Transverse colon (tissue), 4 donors: ENCODE measurements at regions not wholly inside any gene's neighbourhood (a gene's known extent, or its start where the extent isn't known, plus 50 kb on each side); places are given as distances from the start of the nearest gene placed in this dataset.

Experiments used
- DNase-seq: peaks from one replicate; pipeline ENCODE4 v3.0.0-alpha.2; 2019
- H3K27ac ChIP-seq, 4 donors: fragments of 200-600 bp; sonication (generic); 2 replicates each; pipeline ENCODE4 v1.5.1; 2016 to 2018; ENCODE audit warnings: inconsistent platforms in 4 of 4
- H3K27me3 ChIP-seq: fragments of 200-600 bp; sonication (generic); 2 replicates; pipeline ENCODE4 v1.5.1; 2017; ENCODE audit warnings: inconsistent platforms
- H3K36me3 ChIP-seq, 4 donors: fragments of 200-600 bp; sonication (generic); 2 replicates each; pipeline ENCODE4 v1.5.1; 2017 to 2019; ENCODE audit warnings: inconsistent platforms in 4 of 4
- H3K4me1 ChIP-seq, 4 donors: fragments of 200-600 bp; sonication (generic); 2 replicates each; pipeline ENCODE4 v1.5.1; 2017 to 2020; ENCODE audit warnings: inconsistent platforms in 4 of 4
- H3K4me3 ChIP-seq, 4 donors: fragments of 200-600 bp; sonication (generic); 1 replicate in 1 of 4; 2 replicates in 3 of 4; pipeline versions ENCODE4 v1.5.1 to v1.6.1; 2017 to 2019; ENCODE audit warnings: inconsistent platforms in 4 of 4
- H3K9me3 ChIP-seq, 2 donors: fragments of 200-600 bp; sonication (generic); 2 replicates each; pipeline ENCODE4 v1.5.1; 2017 to 2019; ENCODE audit warnings: inconsistent platforms in 2 of 2
- EP300 ChIP-seq: sonication (generic); formaldehyde crosslinking; IDR thresholded peaks from one replicate; pipeline ENCODE4 v1.6.1; 2017; ENCODE audit warnings: antibody characterized with exemption, low read depth
- POLR2A ChIP-seq: fragments of 450-650 bp; IDR thresholded peaks from one replicate; pipeline ENCODE4 v1.6.1; 2016; ENCODE audit warnings: antibody characterized with exemption, mild to moderate bottlenecking, moderate library complexity
- POLR2AphosphoS5 ChIP-seq, 3 donors: sonication (generic); formaldehyde crosslinking; IDR thresholded peaks; one replicate each; pipeline ENCODE4 v1.6.1; 2016; ENCODE audit warnings: antibody characterized with exemption in 3 of 3
- WGBS, 2 donors: methylation state at CpG; one replicate each; pipeline ENCODE4 v1.1.5; 2018; ENCODE audit warnings: low coverage in 1 of 2; 5-methylcytosine and 5-hydroxymethylcytosine counted together
- in situ Hi-C, 4 donors: fragments of 200-750 bp; cut with MboI; loops; one replicate each; pipeline versions ENCODE4 v1.15.0 to v1.15.1; 2017; ENCODE audit warnings: low sequenced_read_pairs in 3 of 4, low pct_ligation_motif_present in 1 of 4, low pct_unique_long_range_greater_than_20kb in 1 of 4
- intact Hi-C: fragments of 100-400 bp; cut with DNase I; formaldehyde crosslinking; loops from one replicate; pipeline ENCODE4 v1.15.1; 2023; ENCODE audit warnings: low total_unique reads
- TF ChIP-seq, protein P1 (sequence below), 5 experiments: fragments of 200-600 bp in 3 of 5; fragments of 450-650 bp in 2 of 5; sonication (generic) in 3 of 5; IDR thresholded peaks; 1 replicate in 2 of 5; 2 replicates in 3 of 5; pipeline ENCODE4 v1.5.1; 2016 to 2017; ENCODE audit warnings: antibody characterized with exemption in 5 of 5, inconsistent platforms in 3 of 5, mild to moderate bottlenecking in 2 of 5, moderate library complexity in 1 of 5

DNA sequence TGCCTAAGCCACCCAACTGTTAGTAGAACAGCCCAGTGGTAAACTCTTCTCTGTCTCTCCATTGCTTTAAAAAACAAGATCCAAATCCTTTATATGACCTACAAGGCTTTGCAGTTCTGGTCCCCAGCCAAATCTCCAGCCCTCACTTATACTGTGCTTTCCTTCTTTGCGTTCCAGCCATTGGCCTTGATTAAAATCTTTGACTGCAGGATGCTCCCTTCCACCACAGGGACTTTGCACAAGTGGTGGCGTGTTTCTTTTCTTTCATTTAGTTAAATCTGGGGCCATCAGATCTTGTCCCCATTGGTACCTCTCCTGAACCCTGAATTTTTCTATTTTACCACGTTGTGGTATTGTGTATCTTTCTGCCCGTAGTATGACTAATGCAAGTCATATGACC lies 183.7 kb downstream of the VRK1 start:
- WGBS, 2 donors = 91 to 94% methylated on average over 2 to 4 of the region's 4 CpGs
- no peak for DNase-seq
- Histone ChIP-seq H3K27me3 (peaks cover 11% of the 10 kb centered on the region), H3K36me3 (no peaks in the 10 kb centered on the region), H3K4me3 (no peak overlapping the region), H3K4me1 (no peaks in the 10 kb centered on the region), H3K9me3 (no peaks in the 10 kb centered on the region), H3K27ac (no peak overlapping the region)
- in situ Hi-C loops = no loop called here
- intact Hi-C loops = no loop called here
- TF ChIP-seq EP300 (no peak), POLR2A (no peak), POLR2AphosphoS5 (IDR thresholded peaks at IDR 0.05) (no peak)
- TF ChIP-seq, protein P1, sequence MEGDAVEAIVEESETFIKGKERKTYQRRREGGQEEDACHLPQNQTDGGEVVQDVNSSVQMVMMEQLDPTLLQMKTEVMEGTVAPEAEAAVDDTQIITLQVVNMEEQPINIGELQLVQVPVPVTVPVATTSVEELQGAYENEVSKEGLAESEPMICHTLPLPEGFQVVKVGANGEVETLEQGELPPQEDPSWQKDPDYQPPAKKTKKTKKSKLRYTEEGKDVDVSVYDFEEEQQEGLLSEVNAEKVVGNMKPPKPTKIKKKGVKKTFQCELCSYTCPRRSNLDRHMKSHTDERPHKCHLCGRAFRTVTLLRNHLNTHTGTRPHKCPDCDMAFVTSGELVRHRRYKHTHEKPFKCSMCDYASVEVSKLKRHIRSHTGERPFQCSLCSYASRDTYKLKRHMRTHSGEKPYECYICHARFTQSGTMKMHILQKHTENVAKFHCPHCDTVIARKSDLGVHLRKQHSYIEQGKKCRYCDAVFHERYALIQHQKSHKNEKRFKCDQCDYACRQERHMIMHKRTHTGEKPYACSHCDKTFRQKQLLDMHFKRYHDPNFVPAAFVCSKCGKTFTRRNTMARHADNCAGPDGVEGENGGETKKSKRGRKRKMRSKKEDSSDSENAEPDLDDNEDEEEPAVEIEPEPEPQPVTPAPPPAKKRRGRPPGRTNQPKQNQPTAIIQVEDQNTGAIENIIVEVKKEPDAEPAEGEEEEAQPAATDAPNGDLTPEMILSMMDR (IDR thresholded peaks at IDR 0.05) = no peak

- no peak overlapping the region for H3K27ac ChIP-seq
- no peaks in the 10 kb centered on the region for H3K27me3 ChIP-seq
- no peaks in the 10 kb centered on the region for H3K4me1 ChIP-seq
- TF ChIP-seq POLR2A = no peak
- TF ChIP-seq, protein P1 (IDR thresholded peaks at IDR 0.05) = no peak
- no peak for TF ChIP-seq EP300
- TF ChIP-seq POLR2AphosphoS5 (IDR thresholded peaks at IDR 0.05) = no peak
- DNase-seq = no peak
- intact Hi-C loops = no loop called here
- 81 to 84% methylated on average over 4 to 6 of the region's 6 CpGs for WGBS, 2 donors
- H3K4me3 ChIP-seq = no peak overlapping the region
- H3K9me3 ChIP-seq = no peaks in the 10 kb centered on the region
- in situ Hi-C loops = no loop called here
- no peaks in the 10 kb centered on the region for H3K36me3 ChIP-seq
Observed at GRCh38 chr14:96986256-96987085, 189.3 kb downstream of the VRK1 start.

DNA sequence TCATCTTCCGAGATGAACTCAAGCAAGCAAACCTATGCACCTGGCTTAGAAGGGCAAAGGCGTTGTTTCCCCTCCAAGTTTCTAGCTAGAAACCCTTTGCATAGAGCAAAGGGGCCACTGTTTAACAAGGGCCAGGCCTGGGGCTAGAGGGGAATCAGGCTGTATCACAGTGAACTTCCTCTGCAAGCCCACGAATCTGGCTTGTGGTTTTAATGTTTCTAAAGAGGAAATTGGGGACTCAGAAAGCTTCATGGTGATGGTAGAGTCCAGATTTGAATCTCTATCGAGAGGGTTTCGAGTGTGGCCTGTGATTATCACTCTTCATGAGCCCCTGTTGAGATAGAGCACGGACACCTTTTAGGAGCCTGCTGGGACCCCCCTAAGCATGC lies 189.9 kb downstream of the VRK1 start:
- in situ Hi-C loops (no loop called here), intact Hi-C loops (no loop called here)

DNA sequence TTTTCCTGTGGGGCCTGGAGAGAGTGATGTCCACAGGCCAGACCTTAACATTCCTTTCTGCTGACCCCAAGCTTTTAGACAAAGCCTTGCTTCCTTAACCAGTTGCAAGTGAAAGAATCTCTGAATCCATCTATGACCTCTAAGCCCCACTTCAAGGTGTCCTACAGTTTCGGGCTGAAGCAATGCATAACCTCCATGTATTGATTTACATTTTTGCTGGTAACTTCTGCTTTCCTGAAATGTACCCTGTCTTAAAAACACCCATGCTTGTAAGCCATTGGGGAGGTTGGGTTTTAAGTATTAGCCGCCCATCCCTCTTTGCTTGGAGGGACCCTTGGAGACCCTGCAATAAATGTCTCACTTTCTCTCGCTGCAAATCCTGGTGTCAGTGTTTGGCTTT lies 190.6 kb downstream of the VRK1 start:
- intact Hi-C loops = no loop called here
- no peaks in the 10 kb centered on the region for H3K27me3 ChIP-seq
- no peak for DNase-seq
- H3K4me3 ChIP-seq = no peak overlapping the region
- no peak overlapping the region for H3K27ac ChIP-seq
- 86 to 100% methylated on average over 2 to 3 of the region's 3 CpGs for WGBS, 2 donors
- no peaks in the 10 kb centered on the region for H3K9me3 ChIP-seq
- TF ChIP-seq POLR2A (no peak), POLR2AphosphoS5 (IDR thresholded peaks at IDR 0.05) (no peak), EP300 (no peak)
- TF ChIP-seq, protein P1 (IDR thresholded peaks at IDR 0.05) = no peak
- H3K36me3 ChIP-seq = no peaks in the 10 kb centered on the region
- in situ Hi-C loops = no loop called here
- H3K4me1 ChIP-seq = no peaks in the 10 kb centered on the region

More for the DNA sequence above, 189.9 kb downstream of the VRK1 start:
- TF ChIP-seq POLR2AphosphoS5 (IDR thresholded peaks at IDR 0.05) (no peak), EP300 (no peak), POLR2A (no peak)
- TF ChIP-seq, protein P1 (IDR thresholded peaks at IDR 0.05) = no peak
- Histone ChIP-seq H3K27me3 (no peaks in the 10 kb centered on the region), H3K4me3 (no peak overlapping the region), H3K9me3 (no peaks in the 10 kb centered on the region), H3K4me1 (no peaks in the 10 kb centered on the region), H3K27ac (no peak overlapping the region), H3K36me3 (no peaks in the 10 kb centered on the region)
- DNase-seq = no peak
- 62% methylated on average over 6 of the region's 6 CpGs; no CpG with 5 or more reads in 1 of the 2 donors for WGBS, 2 donors
